ENCODE measurements at regions not wholly inside any gene's neighbourhood (a gene's known extent, or its start where the extent isn't known, plus 50 kb on each side); places are given as distances from the start of the nearest gene placed in this dataset.

DNA sequence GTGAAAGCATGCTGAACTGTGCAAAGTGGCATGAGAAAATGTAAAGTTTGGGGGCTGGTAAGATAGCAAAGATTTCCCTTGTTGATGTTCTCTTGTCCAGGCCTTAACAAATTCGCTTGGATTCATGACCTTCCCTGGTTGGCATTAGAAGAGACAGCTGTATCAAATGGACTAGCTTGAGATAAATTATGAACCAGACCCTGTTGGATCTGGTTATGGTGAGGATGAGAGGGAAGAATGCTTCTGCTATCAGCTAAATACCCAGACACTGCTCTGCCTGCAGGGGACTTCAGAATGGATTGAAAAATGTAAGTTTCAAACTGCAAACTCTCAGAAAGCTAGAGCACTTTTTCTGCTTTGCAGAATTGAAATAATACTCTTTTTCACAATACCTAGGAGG, 135.2 kb downstream of the EFNB2 start:
- Histone ChIP-seq H3F3A (ENCODE audit: insufficient read depth, low read length) (no peaks in the 10 kb centered on the region), H3K27me3 (ENCODE audit: insufficient read depth, low read length) (no peaks in the 10 kb centered on the region; the same call in 1 of the 2 replicates), H3K4me2 (ENCODE audit: low read length) (no peak overlapping the region), H3K4me1 (ENCODE audit: insufficient read depth, low read length, severe bottlenecking) (no peaks in the 10 kb centered on the region), H3K9ac (ENCODE audit: low read length) (no peak overlapping the region), H2AFZ (ENCODE audit: low read length) (no peak overlapping the region), H3K27ac (ENCODE audit: low read depth, low read length, poor library complexity, severe bottlenecking) (no peak overlapping the region), H3K79me2 (ENCODE audit: insufficient read depth, low read length) (no peaks in the 10 kb centered on the region), H3K9me2 (ENCODE audit: low read depth, low read length) (no peaks in the 10 kb centered on the region), H4K20me1 (ENCODE audit: insufficient read depth, low read length) (no peaks in the 10 kb centered on the region), H3K36me3 (ENCODE audit: insufficient read depth, low read length) (no peaks in the 10 kb centered on the region), H3K9me3 (ENCODE audit: low read length) (no peaks in the 10 kb centered on the region), H3K4me3 (ENCODE audit: low read depth, low read length, poor library complexity, severe bottlenecking) (no peak overlapping the region)
- no peak for TF ChIP-seq CTCF (IDR thresholded peaks at IDR 0.05; ENCODE audit: low read length)
- no peak for TF ChIP-seq EZH2 (IDR thresholded peaks at IDR 0.05; ENCODE audit: borderline replicate concordance, low read length)

DNA sequence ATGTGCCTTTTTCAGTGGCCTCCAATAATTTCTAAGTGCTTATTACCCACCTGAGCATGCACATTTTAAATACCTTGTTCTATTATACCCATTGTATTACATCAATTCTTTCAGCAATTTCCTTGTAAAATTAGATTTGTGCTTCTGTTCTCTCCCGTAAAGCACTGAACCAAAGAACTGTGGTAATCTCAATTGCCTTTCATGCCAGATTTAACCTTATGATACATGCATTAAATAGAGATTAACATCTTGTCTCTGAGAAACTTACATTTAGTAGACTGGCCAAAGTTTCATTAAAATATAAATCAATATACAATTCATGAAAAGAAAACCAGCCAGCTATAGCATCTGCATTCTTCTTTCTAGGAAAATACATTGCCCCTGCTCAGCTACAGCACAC, 137.2 kb downstream of the EFNB2 start:
- no peaks in the 10 kb centered on the region for H3K4me1 ChIP-seq (ENCODE audit: insufficient read depth, low read length, severe bottlenecking)
- H3K9me3 ChIP-seq (ENCODE audit: low read length), result no peaks in the 10 kb centered on the region
- no peak overlapping the region for H3K4me2 ChIP-seq (ENCODE audit: low read length)
- no peaks in the 10 kb centered on the region for H3K9me2 ChIP-seq (ENCODE audit: low read depth, low read length)
- H4K20me1 ChIP-seq (ENCODE audit: insufficient read depth, low read length), result no peaks in the 10 kb centered on the region
- H3K27me3 ChIP-seq (ENCODE audit: insufficient read depth, low read length), result no peaks in the 10 kb centered on the region; the same call in 1 of the 2 replicates
- no peak overlapping the region for H3K27ac ChIP-seq (ENCODE audit: low read depth, low read length, poor library complexity, severe bottlenecking)
- H3K4me3 ChIP-seq (ENCODE audit: low read depth, low read length, poor library complexity, severe bottlenecking), result no peak overlapping the region
- H3K79me2 ChIP-seq (ENCODE audit: insufficient read depth, low read length), result no peaks in the 10 kb centered on the region
- no peaks in the 10 kb centered on the region for H3K36me3 ChIP-seq (ENCODE audit: insufficient read depth, low read length)
- TF ChIP-seq EZH2 (IDR thresholded peaks at IDR 0.05; ENCODE audit: borderline replicate concordance, low read length) (no peak), CTCF (IDR thresholded peaks at IDR 0.05; ENCODE audit: low read length) (no peak)
- no peak overlapping the region for H3K9ac ChIP-seq (ENCODE audit: low read length)
- H3F3A ChIP-seq (ENCODE audit: insufficient read depth, low read length), result no peaks in the 10 kb centered on the region
- H2AFZ ChIP-seq (ENCODE audit: low read length), result no peak overlapping the region

DNA sequence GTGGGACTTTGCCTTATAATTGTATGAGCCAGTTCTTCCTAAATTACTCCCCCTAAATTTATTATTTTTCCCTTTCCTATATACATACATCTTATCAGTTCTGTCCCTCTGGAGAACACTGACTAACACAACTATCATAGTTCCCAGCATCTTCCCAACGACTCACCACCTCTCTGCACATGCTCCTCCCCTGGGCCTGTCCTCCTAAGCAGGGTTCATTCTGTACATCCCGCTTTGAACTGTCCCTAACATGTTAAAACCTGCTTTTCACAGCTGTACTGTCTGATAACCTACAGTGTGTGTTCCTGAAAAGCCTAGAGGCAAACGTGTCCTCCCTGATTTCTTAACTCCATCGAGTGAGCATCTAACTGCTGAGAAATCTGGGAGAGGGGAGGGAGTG, 141.7 kb downstream of the EFNB2 start:
- Histone ChIP-seq H3K9me2 (ENCODE audit: low read depth, low read length) (no peaks in the 10 kb centered on the region), H3K27me3 (ENCODE audit: insufficient read depth, low read length) (no peaks in the 10 kb centered on the region), H3K4me2 (ENCODE audit: low read length) (no peak overlapping the region), H3K36me3 (ENCODE audit: insufficient read depth, low read length) (no peaks in the 10 kb centered on the region), H3K27ac (ENCODE audit: low read depth, low read length, poor library complexity, severe bottlenecking) (no peak overlapping the region), H3K4me1 (ENCODE audit: insufficient read depth, low read length, severe bottlenecking) (no peaks in the 10 kb centered on the region), H3K9me3 (ENCODE audit: low read length) (no peaks in the 10 kb centered on the region), H2AFZ (ENCODE audit: low read length) (no peak overlapping the region), H3K4me3 (ENCODE audit: low read depth, low read length, poor library complexity, severe bottlenecking) (no peak overlapping the region), H3K79me2 (ENCODE audit: insufficient read depth, low read length) (no peaks in the 10 kb centered on the region), H3K9ac (ENCODE audit: low read length) (no peak overlapping the region), H4K20me1 (ENCODE audit: insufficient read depth, low read length) (no peaks in the 10 kb centered on the region), H3F3A (ENCODE audit: insufficient read depth, low read length) (no peaks in the 10 kb centered on the region)
- TF ChIP-seq CTCF (IDR thresholded peaks at IDR 0.05; ENCODE audit: low read length) (no peak), EZH2 (IDR thresholded peaks at IDR 0.05; ENCODE audit: borderline replicate concordance, low read length) (no peak)
